ENCODE measurements at regions not wholly inside any gene's neighbourhood (a gene's known extent, or its start where the extent isn't known, plus 50 kb on each side); places are given as distances from the start of the nearest gene placed in this dataset.
A peak's percentile ranks its signal among the peaks of the same experiment; 100 is the strongest.

- Histone ChIP-seq H3K4ac (ENCODE audit: low read depth in 1 of 2, low read length in 2 of 2) (no peak overlapping the region), H3K14ac (ENCODE audit: low read length in 2 of 2) (no peak overlapping the region), H2BK12ac (ENCODE audit: low read length in 2 of 2) (no peak overlapping the region), H3K4me2 (ENCODE audit: low read length, poor library complexity, severe bottlenecking) (no peak overlapping the region), H3K36me3 (ENCODE audit: control insufficient read depth in 1 of 2, insufficient read depth in 2 of 2, low read depth in 1 of 2, low read length in 2 of 2) (no peaks in the 10 kb centered on the region), H3K4me3 (ENCODE audit: insufficient read depth in 1 of 2, low read depth in 1 of 2, low read length in 2 of 2) (no peak overlapping the region), H3K18ac (ENCODE audit: low read depth in 1 of 2, low read length in 2 of 2) (no peak overlapping the region), H3K27ac (ENCODE audit: low read length, poor library complexity, severe bottlenecking) (no peak overlapping the region), H3K9me3 (ENCODE audit: control insufficient read depth, low read length) (no peaks in the 10 kb centered on the region), H3K9ac (ENCODE audit: low read length) (no peak overlapping the region), H4K8ac (ENCODE audit: low read length) (no peak overlapping the region), H2AFZ (ENCODE audit: low read depth, low read length) (no peak overlapping the region), H4K91ac (ENCODE audit: low read length) (no peak overlapping the region), H3K79me1 (replicated peaks; ENCODE audit: low read length, poor library complexity, severe bottlenecking) (no peaks in the 10 kb centered on the region), H3K27me3 (ENCODE audit: control insufficient read depth in 1 of 2, insufficient read depth in 1 of 2, low read length in 2 of 2) (no peaks in the 10 kb centered on the region), H3K4me1 (ENCODE audit: control insufficient read depth, insufficient read depth, low read depth, low read length) (peaks cover 5% of the 10 kb centered on the region), H3K23ac (ENCODE audit: low read length in 2 of 2) (no peak overlapping the region), H2BK120ac (ENCODE audit: low read depth, low read length) (no peak overlapping the region), H2AK5ac (ENCODE audit: low read length, severe bottlenecking) (no peak overlapping the region), H2BK5ac (ENCODE audit: low read depth, low read length, poor library complexity, severe bottlenecking) (no peak overlapping the region), H2BK15ac (ENCODE audit: low read depth, poor library complexity, severe bottlenecking) (no peak overlapping the region)
- WGBS: 91% methylated on average over 1 of the region's 2 CpGs
- no peak for DNase-seq
These were observed 728.8 kb upstream of the IGFBP3 start for GRCh38 chr7:46649876-46650275.

DNA sequence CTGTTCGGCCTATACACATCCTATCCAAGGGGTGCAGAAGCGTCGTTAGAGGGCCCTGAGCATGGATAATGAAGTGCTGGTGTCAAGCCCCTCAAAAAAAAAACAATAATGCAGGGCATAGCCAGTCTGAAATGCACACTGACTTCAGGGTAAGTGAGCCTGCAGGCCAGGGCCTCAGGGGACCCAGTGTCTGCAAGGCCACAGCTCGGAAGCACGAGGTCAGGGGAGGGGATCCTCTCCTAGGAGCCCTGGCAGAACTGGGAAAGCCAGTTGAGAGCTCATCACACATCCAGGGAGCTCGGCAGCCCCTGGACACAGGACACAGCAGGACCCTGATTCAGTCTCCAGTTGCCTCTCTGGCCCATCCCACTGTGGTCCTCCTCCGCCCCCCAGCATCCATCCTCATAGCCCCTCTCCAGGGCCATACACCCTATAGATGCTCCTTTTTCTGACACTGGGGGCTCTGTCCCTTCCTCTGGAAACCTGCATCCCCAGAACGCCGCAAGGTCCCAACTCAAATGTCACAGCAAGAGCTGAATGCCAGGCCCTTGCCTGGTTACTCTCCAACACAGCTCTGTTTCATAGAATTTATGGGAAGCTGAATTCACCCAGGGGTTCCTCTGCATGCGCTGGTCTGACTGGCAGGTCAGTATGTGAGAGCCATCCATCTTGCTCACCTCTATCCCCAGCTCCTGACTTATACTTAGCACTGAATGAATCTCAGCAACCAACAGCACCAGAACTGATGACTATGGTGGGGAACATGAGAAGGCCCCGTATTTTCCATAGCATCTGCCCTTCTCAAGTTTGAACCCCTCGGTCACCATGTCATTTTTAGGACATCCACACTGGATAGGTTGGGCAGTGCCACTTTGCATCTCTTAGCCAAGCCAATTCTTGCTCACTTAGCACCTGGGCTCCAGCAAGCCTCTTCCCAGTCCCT is 717.0 kb upstream of the IGFBP3 start:
- Histone ChIP-seq H4K8ac (ENCODE audit: low read length) (peak overlapping the region; percentile 42), H3K23ac (ENCODE audit: low read length in 2 of 2) (no peak overlapping the region), H3K36me3 (ENCODE audit: control insufficient read depth in 1 of 2, insufficient read depth in 2 of 2, low read depth in 1 of 2, low read length in 2 of 2) (no peaks in the 10 kb centered on the region), H3K27me3 (ENCODE audit: control insufficient read depth in 1 of 2, insufficient read depth in 1 of 2, low read length in 2 of 2) (no peaks in the 10 kb centered on the region), H3K9ac (ENCODE audit: low read length) (no peak overlapping the region), H3K4me1 (ENCODE audit: control insufficient read depth, insufficient read depth, low read depth, low read length) (peaks cover 2% of the 10 kb centered on the region), H2BK15ac (ENCODE audit: low read depth, poor library complexity, severe bottlenecking) (no peak overlapping the region), H2BK120ac (ENCODE audit: low read depth, low read length) (no peak overlapping the region), H3K4ac (ENCODE audit: low read depth in 1 of 2, low read length in 2 of 2) (no peak overlapping the region), H3K9me3 (ENCODE audit: control insufficient read depth, low read length) (no peaks in the 10 kb centered on the region), H3K4me2 (ENCODE audit: low read length, poor library complexity, severe bottlenecking) (no peak overlapping the region), H3K14ac (ENCODE audit: low read length in 2 of 2) (no peak overlapping the region), H2BK5ac (ENCODE audit: low read depth, low read length, poor library complexity, severe bottlenecking) (no peak overlapping the region), H3K4me3 (ENCODE audit: insufficient read depth in 1 of 2, low read depth in 1 of 2, low read length in 2 of 2) (no peak overlapping the region), H2BK12ac (ENCODE audit: low read length in 2 of 2) (peak overlapping the region in 1 of 2 experiments; percentile 42), H3K79me1 (replicated peaks; ENCODE audit: low read length, poor library complexity, severe bottlenecking) (no peaks in the 10 kb centered on the region), H3K18ac (ENCODE audit: low read depth in 1 of 2, low read length in 2 of 2) (no peak overlapping the region), H2AFZ (ENCODE audit: low read depth, low read length) (no peak overlapping the region), H3K27ac (ENCODE audit: low read length, poor library complexity, severe bottlenecking) (no peak overlapping the region), H2AK5ac (ENCODE audit: low read length, severe bottlenecking) (no peak overlapping the region), H4K91ac (ENCODE audit: low read length) (peak overlapping the region; percentile 87)
- 81% methylated on average over 12 of the region's 12 CpGs for WGBS
- DNase-seq: no peak

GRCh38 chr7:46636022-46636421 is 715.0 kb upstream of the IGFBP3 start:
- Histone ChIP-seq H3K4me3 (ENCODE audit: insufficient read depth in 1 of 2, low read depth in 1 of 2, low read length in 2 of 2) (no peak overlapping the region), H3K27me3 (ENCODE audit: control insufficient read depth in 1 of 2, insufficient read depth in 1 of 2, low read length in 2 of 2) (no peaks in the 10 kb centered on the region), H3K9ac (ENCODE audit: low read length) (no peak overlapping the region), H3K4me1 (ENCODE audit: control insufficient read depth, insufficient read depth, low read depth, low read length) (peaks cover 2% of the 10 kb centered on the region), H3K9me3 (ENCODE audit: control insufficient read depth, low read length) (no peaks in the 10 kb centered on the region), H2BK12ac (ENCODE audit: low read length in 2 of 2) (peak overlapping the region; percentile 53 to 91), H4K91ac (ENCODE audit: low read length) (no peak overlapping the region), H3K18ac (ENCODE audit: low read depth in 1 of 2, low read length in 2 of 2) (peak overlapping the region; percentile 37 to 55), H3K23ac (ENCODE audit: low read length in 2 of 2) (no peak overlapping the region), H3K27ac (ENCODE audit: low read length, poor library complexity, severe bottlenecking) (no peak overlapping the region), H2BK15ac (ENCODE audit: low read depth, poor library complexity, severe bottlenecking) (peak overlapping the region; percentile 4), H4K8ac (ENCODE audit: low read length) (peak overlapping the region; percentile 80), H3K4ac (ENCODE audit: low read depth in 1 of 2, low read length in 2 of 2) (no peak overlapping the region), H3K79me1 (replicated peaks; ENCODE audit: low read length, poor library complexity, severe bottlenecking) (no peaks in the 10 kb centered on the region), H2BK5ac (ENCODE audit: low read depth, low read length, poor library complexity, severe bottlenecking) (no peak overlapping the region), H3K36me3 (ENCODE audit: control insufficient read depth in 1 of 2, insufficient read depth in 2 of 2, low read depth in 1 of 2, low read length in 2 of 2) (no peaks in the 10 kb centered on the region), H2AFZ (ENCODE audit: low read depth, low read length) (no peak overlapping the region), H3K4me2 (ENCODE audit: low read length, poor library complexity, severe bottlenecking) (no peak overlapping the region), H2BK120ac (ENCODE audit: low read depth, low read length) (peak overlapping the region; percentile 50), H2AK5ac (ENCODE audit: low read length, severe bottlenecking) (no peak overlapping the region), H3K14ac (ENCODE audit: low read length in 2 of 2) (no peak overlapping the region)
- 9% methylated on average over 3 of the region's 3 CpGs for WGBS
- DNase-seq: no peak

DNA sequence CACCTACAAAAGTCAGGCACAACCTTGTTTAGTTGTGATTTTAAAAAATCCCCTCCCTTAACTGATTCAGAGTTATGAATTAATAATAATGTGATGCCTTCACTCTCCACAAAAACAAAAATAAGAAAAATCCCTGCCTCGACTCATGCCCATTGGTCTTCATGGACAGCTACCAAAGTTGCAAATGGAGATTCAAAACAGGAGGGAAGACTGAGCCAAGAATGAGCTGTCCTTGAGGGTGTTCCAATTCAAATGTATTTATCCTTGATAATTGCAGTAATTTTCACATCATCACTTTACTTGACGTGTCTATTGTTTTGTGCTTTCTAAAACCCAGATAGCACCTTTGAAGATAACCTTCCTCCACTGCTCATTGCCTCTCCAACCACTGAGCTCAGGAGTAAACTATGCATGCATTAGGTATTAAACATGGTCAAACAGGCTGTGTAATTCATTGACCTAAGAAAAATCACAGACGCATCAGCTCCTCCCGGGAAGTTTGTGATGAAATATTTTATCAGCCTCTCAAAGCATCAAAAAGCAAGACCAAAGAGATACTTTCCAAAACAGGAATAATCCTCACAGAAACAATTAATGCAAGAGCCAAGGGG is 712.7 kb upstream of the IGFBP3 start:
- Histone ChIP-seq H2BK12ac (ENCODE audit: low read length in 2 of 2) (no peak overlapping the region), H3K4me1 (ENCODE audit: control insufficient read depth, insufficient read depth, low read depth, low read length) (peaks cover 7% of the 10 kb centered on the region), H3K4ac (ENCODE audit: low read depth in 1 of 2, low read length in 2 of 2) (no peak overlapping the region), H3K79me1 (replicated peaks; ENCODE audit: low read length, poor library complexity, severe bottlenecking) (no peaks in the 10 kb centered on the region), H3K4me3 (ENCODE audit: insufficient read depth in 1 of 2, low read depth in 1 of 2, low read length in 2 of 2) (no peak overlapping the region), H3K9me3 (ENCODE audit: control insufficient read depth, low read length) (no peaks in the 10 kb centered on the region), H2AFZ (ENCODE audit: low read depth, low read length) (no peak overlapping the region), H3K14ac (ENCODE audit: low read length in 2 of 2) (no peak overlapping the region), H3K36me3 (ENCODE audit: control insufficient read depth in 1 of 2, insufficient read depth in 2 of 2, low read depth in 1 of 2, low read length in 2 of 2) (no peaks in the 10 kb centered on the region), H3K18ac (ENCODE audit: low read depth in 1 of 2, low read length in 2 of 2) (no peak overlapping the region), H2AK5ac (ENCODE audit: low read length, severe bottlenecking) (no peak overlapping the region), H3K27me3 (ENCODE audit: control insufficient read depth in 1 of 2, insufficient read depth in 1 of 2, low read length in 2 of 2) (no peaks in the 10 kb centered on the region), H4K8ac (ENCODE audit: low read length) (no peak overlapping the region), H3K9ac (ENCODE audit: low read length) (no peak overlapping the region), H2BK120ac (ENCODE audit: low read depth, low read length) (no peak overlapping the region), H2BK15ac (ENCODE audit: low read depth, poor library complexity, severe bottlenecking) (no peak overlapping the region), H3K23ac (ENCODE audit: low read length in 2 of 2) (no peak overlapping the region), H3K27ac (ENCODE audit: low read length, poor library complexity, severe bottlenecking) (no peak overlapping the region), H2BK5ac (ENCODE audit: low read depth, low read length, poor library complexity, severe bottlenecking) (no peak overlapping the region), H3K4me2 (ENCODE audit: low read length, poor library complexity, severe bottlenecking) (no peak overlapping the region), H4K91ac (ENCODE audit: low read length) (no peak overlapping the region)
- 95% methylated on average over 3 of the region's 4 CpGs for WGBS
- no peak for DNase-seq

All from mesenchymal stem cell (in vitro differentiated cells and primary cell).